Type B pancreatic cell (in vitro differentiated cells): ENCODE measurements at regions not wholly inside any gene's neighbourhood (a gene's known extent, or its start where the extent isn't known, plus 50 kb on each side); places are given as distances from the start of the nearest gene placed in this dataset.

Experiments
- DNase-seq: peaks from one replicate; pipeline ENCODE4 v3.0.0; 2021; ENCODE audit warnings: mixed read lengths; ENCODE audit not compliant: unreplicated experiment; ENCODE audit errors: extremely low spot score
- H3K27ac Mint-ChIP-seq: 2 replicates; pipeline ENCODE4 v1.8.0; 2021; ENCODE audit warnings: mild to moderate bottlenecking, mixed read lengths
- H3K27me3 Mint-ChIP-seq: 2 replicates; pipeline ENCODE4 v1.8.0; 2021; ENCODE audit warnings: mixed read lengths
- H3K36me3 Mint-ChIP-seq: 2 replicates; pipeline ENCODE4 v1.8.0; 2021; ENCODE audit warnings: mixed read lengths
- H3K4me1 Mint-ChIP-seq: one replicate; pipeline ENCODE4 v1.8.0; 2021; ENCODE audit warnings: mixed read lengths; ENCODE audit not compliant: unreplicated experiment
- H3K4me3 Mint-ChIP-seq: 2 replicates; pipeline ENCODE4 v1.8.0; 2021; ENCODE audit warnings: mild to moderate bottlenecking, mixed read lengths
- H3K9me3 Mint-ChIP-seq: 2 replicates; pipeline ENCODE4 v1.8.0; 2021; ENCODE audit warnings: mixed read lengths
- CTCF ChIP-seq: fragments of 200-600 bp; sonication (generic); conservative IDR thresholded peaks from 2 replicates; pipeline ENCODE4 v1.5.0; 2021; ENCODE audit warnings: antibody characterized with exemption, mild to moderate bottlenecking

DNA sequence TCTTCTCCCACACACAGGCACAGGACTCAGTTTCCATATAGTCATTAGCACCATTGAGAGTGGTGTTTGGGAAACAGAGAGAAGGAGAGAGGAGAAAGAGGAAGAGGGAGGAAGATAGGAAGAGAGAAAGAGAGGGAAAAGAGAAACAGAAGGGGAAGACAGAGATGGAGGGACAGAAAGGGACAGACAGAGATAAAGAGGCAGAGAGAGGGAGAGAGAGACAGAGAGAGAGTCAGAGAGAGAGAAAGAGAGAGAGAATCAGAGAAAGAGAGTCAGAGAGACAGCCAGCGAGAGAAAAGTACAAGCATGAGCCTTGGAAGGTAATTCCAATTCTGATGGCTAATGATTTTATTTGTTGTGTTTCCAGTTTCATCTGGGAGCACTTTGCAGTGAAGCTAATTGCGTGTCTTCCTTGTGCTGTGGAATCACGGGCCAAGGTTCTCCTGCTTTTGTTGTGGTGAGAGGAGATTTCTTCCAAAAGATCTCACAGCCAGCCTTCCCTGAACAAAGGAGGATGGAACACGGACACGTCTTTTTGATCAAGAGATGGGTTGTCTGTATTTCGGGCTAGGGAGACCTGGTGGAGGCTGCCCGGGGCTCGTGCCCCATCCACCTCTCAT, 153.6 kb upstream of the TWIST2 start:
- H3K4me1 Mint-ChIP-seq = peaks cover 11% of the 10 kb centered on the region
- no peak overlapping the region for H3K4me3 Mint-ChIP-seq
- H3K27ac Mint-ChIP-seq = no peak overlapping the region
- peaks cover 6% of the 10 kb centered on the region for H3K27me3 Mint-ChIP-seq
- TF ChIP-seq CTCF = no peak
- no peaks in the 10 kb centered on the region for H3K9me3 Mint-ChIP-seq
- DNase-seq = no peak
- H3K36me3 Mint-ChIP-seq = no peaks in the 10 kb centered on the region

DNA sequence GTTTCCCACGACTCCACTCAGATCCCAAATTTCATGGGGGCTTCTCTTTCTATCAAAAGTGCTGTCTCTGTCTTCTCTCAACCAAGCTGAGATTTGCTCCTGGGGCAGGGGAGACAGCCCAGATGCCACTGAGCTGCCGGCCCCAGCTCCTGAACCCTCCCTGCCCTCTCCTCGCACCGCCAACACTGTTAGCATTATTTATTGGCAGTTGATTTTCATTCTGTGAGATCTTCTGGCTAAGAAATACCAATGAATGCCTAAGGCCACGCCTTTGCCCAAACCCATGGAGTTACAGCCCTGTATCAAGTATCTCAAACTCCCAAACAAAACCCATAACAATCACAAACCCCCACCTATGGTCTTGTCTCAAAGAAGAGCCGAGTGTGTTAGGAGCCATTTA, 153.0 kb upstream of the TWIST2 start:
- Mint-ChIP-seq H3K4me1 (peaks cover 11% of the 10 kb centered on the region), H3K27me3 (peaks cover 6% of the 10 kb centered on the region), H3K27ac (no peak overlapping the region), H3K4me3 (no peak overlapping the region), H3K9me3 (no peaks in the 10 kb centered on the region), H3K36me3 (no peaks in the 10 kb centered on the region)
- no peak for DNase-seq
- no peak for TF ChIP-seq CTCF

DNA sequence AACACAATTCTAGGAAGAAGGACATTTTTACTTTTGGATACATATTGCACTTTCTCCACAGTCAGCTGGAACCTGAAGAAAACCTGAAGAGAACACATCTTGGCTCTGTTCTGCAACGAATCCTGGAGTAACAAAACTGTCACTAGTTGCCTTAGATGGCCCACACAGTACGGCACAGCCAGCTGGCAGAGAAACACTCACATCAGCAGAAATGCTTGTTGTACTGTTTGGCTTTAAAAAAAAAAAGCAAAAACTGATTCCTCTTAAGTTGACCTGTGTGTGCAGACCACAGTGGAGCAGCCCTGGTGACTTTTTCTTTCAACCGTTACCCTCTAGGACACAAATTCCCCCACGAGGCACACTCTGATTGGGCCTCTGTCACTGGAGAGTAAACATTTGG, 152.3 kb upstream of the TWIST2 start:
- no peak for TF ChIP-seq CTCF
- no peak for DNase-seq
- peaks cover 11% of the 10 kb centered on the region for H3K4me1 Mint-ChIP-seq
- H3K27ac Mint-ChIP-seq = no peak overlapping the region
- no peaks in the 10 kb centered on the region for H3K9me3 Mint-ChIP-seq
- H3K4me3 Mint-ChIP-seq = no peak overlapping the region
- H3K36me3 Mint-ChIP-seq = no peaks in the 10 kb centered on the region
- peaks cover 6% of the 10 kb centered on the region for H3K27me3 Mint-ChIP-seq

GRCh38 chr2:238696331-238696730, 151.6 kb upstream of the TWIST2 start:
- Mint-ChIP-seq H3K9me3 (no peaks in the 10 kb centered on the region), H3K27me3 (peaks cover 6% of the 10 kb centered on the region), H3K4me3 (no peak overlapping the region), H3K36me3 (no peaks in the 10 kb centered on the region), H3K27ac (no peak overlapping the region), H3K4me1 (peaks cover 11% of the 10 kb centered on the region)
- no peak for TF ChIP-seq CTCF
- no peak for DNase-seq

DNA sequence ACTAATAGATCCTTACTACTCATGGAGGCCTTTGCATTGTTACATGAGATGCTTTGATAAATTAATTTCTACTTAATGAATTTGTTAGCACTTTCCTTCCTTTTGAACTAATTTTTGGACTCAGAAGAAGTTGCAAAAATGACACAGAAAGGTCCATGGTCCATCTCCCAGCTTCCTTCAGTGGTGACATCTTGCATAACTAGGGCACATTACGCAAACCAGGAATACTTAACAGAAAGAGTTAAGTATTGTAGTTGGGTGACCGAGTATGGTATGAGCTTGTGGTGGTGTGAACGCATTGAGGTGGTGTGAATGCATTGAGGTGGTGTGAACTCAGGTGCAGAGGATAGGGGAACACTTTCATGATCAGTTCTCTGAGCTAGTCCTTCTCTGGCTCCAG, 151.1 kb upstream of the TWIST2 start:
- H3K4me3 Mint-ChIP-seq = no peak overlapping the region
- no peak overlapping the region for H3K27ac Mint-ChIP-seq
- no peaks in the 10 kb centered on the region for H3K36me3 Mint-ChIP-seq
- H3K4me1 Mint-ChIP-seq = peaks cover 15% of the 10 kb centered on the region
- no peaks in the 10 kb centered on the region for H3K9me3 Mint-ChIP-seq
- no peak for DNase-seq
- peaks cover 6% of the 10 kb centered on the region for H3K27me3 Mint-ChIP-seq
- no peak for TF ChIP-seq CTCF
